DND-41 (cell line): ENCODE measurements at regions not wholly inside any gene's neighbourhood (a gene's known extent, or its start where the extent isn't known, plus 50 kb on each side); places are given as distances from the start of the nearest gene placed in this dataset.

Source experiments
- ATAC-seq: fragments of 200-7000 bp; cut with Tn5 transposase; 3 replicates; pipeline ENCODE4 v1.9.1; 2021; ENCODE audit warnings: low read depth; ENCODE audit not compliant: insufficient read depth
- DNase-seq: peaks from one replicate; pipeline ENCODE4 v3.0.0-alpha.2; 2020
- H2AFZ ChIP-seq: 2 replicates; pipeline ENCODE4 v1.6.0; 2012; ENCODE audit warnings: low read depth, low read length
- H3K27ac ChIP-seq: 2 replicates; pipeline ENCODE4 v1.5.1; 2012; ENCODE audit warnings: low read length, inconsistent platforms
- H3K27me3 ChIP-seq: fragments of 200-600 bp; sonication (generic); 2 replicates; pipeline ENCODE4 v1.6.0; 2012; ENCODE audit warnings: low read length, mild to moderate bottlenecking, inconsistent platforms; ENCODE audit not compliant: insufficient read depth, poor library complexity
- H3K36me3 ChIP-seq: 2 replicates; pipeline ENCODE4 v1.5.1; 2012; ENCODE audit warnings: low read length, inconsistent platforms; ENCODE audit not compliant: insufficient read depth
- H3K4me1 ChIP-seq: 2 replicates; pipeline ENCODE4 v1.5.1; 2012; ENCODE audit warnings: mild to moderate bottlenecking, low read length; ENCODE audit not compliant: insufficient read depth
- H3K4me2 ChIP-seq: 2 replicates; pipeline ENCODE4 v1.6.0; 2012; ENCODE audit warnings: mild to moderate bottlenecking, moderate library complexity, low read length, inconsistent platforms; ENCODE audit not compliant: insufficient read depth
- H3K4me3 ChIP-seq, 2 experiments: fragments of 200-600 bp in 1 of 2; shearing (Covaris generic) in 1 of 2; 2 replicates each; pipeline ENCODE4 v1.5.1; 2012 to 2016; ENCODE audit warnings: inconsistent platforms in 2 of 2, low read length in 2 of 2, mild to moderate bottlenecking in 2 of 2, low read depth in 1 of 2, moderate library complexity in 1 of 2
- H3K79me2 ChIP-seq: 2 replicates; pipeline ENCODE4 v1.6.0; 2012; ENCODE audit warnings: low read length, inconsistent platforms; ENCODE audit not compliant: insufficient read depth
- H3K9ac ChIP-seq: 2 replicates; pipeline ENCODE4 v1.6.0; 2012; ENCODE audit warnings: low read depth, mild to moderate bottlenecking, inconsistent platforms, low read length, moderate library complexity
- H3K9me3 ChIP-seq: 2 replicates; pipeline ENCODE4 v1.5.1; 2012; ENCODE audit warnings: low read length, moderate library complexity, mild to moderate bottlenecking, inconsistent platforms; ENCODE audit not compliant: insufficient read depth, severe bottlenecking
- H4K20me1 ChIP-seq: 2 replicates; pipeline ENCODE4 v1.6.0; 2012; ENCODE audit warnings: low read length; ENCODE audit not compliant: insufficient read depth
- EZH2 ChIP-seq: IDR thresholded peaks from 3 replicates; pipeline ENCODE4 v1.6.1; 2012; ENCODE audit warnings: borderline replicate concordance, low read depth, mild to moderate bottlenecking, moderate library complexity, low read length, inconsistent platforms; ENCODE audit not compliant: severe bottlenecking
- TF ChIP-seq, protein P1 (sequence below): IDR thresholded peaks from 2 replicates; pipeline ENCODE4 v1.5.1; 2012; ENCODE audit warnings: borderline replicate concordance, low read length, moderate library complexity, mild to moderate bottlenecking; ENCODE audit not compliant: poor library complexity, severe bottlenecking; ENCODE audit errors: extremely low read depth

DNA sequence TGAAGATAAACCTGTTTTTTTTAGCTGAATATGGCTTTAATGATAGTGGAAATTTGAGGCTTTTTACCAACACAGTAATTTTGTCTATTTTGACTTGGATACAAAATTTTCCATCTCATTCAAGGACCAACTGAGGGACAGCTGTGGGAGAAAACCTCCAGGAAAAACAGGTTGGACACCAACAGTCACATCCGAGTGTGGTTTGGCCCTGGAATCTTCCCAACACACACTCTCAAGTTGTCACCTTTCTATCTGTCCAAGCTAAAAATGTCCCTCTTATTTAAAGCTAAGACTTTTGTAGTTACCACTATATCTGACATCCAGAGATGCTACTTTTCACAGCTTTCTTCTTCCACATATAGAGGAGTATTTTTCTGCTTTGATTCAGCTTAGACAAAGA is 404.9 kb downstream of the PCDH7 start:
- Histone ChIP-seq H3K9ac (no peak overlapping the region), H3K27me3 (no peaks in the 10 kb centered on the region), H3K27ac (no peak overlapping the region), H4K20me1 (no peaks in the 10 kb centered on the region), H3K4me1 (no peaks in the 10 kb centered on the region), H2AFZ (no peak overlapping the region), H3K4me3 (no peak overlapping the region), H3K9me3 (no peaks in the 10 kb centered on the region), H3K36me3 (no peaks in the 10 kb centered on the region), H3K4me2 (no peak overlapping the region), H3K79me2 (no peaks in the 10 kb centered on the region)
- TF ChIP-seq EZH2, result no peak
- TF ChIP-seq, protein P1, sequence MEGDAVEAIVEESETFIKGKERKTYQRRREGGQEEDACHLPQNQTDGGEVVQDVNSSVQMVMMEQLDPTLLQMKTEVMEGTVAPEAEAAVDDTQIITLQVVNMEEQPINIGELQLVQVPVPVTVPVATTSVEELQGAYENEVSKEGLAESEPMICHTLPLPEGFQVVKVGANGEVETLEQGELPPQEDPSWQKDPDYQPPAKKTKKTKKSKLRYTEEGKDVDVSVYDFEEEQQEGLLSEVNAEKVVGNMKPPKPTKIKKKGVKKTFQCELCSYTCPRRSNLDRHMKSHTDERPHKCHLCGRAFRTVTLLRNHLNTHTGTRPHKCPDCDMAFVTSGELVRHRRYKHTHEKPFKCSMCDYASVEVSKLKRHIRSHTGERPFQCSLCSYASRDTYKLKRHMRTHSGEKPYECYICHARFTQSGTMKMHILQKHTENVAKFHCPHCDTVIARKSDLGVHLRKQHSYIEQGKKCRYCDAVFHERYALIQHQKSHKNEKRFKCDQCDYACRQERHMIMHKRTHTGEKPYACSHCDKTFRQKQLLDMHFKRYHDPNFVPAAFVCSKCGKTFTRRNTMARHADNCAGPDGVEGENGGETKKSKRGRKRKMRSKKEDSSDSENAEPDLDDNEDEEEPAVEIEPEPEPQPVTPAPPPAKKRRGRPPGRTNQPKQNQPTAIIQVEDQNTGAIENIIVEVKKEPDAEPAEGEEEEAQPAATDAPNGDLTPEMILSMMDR, result no peak
- ATAC-seq (no peak), DNase-seq (no peak)

DNA sequence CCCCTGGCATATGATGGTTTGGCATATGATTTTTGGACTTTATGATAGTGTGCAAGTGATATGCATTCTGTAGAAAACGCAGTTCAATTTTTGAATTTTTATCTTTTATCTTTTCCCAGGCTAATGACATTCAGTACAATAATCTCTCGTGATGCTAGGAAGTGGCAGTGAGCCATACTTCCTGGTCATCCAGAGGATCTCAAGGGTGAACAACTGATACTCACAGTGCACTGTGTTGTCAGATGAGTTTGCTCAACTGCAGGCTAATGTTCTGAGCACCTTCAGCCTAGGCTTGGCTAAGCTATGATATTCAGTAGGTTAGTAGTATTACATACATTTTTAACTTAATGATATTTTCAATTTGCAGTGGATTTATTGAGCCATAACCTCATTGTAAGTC is 405.3 kb downstream of the PCDH7 start:
- DNase-seq, result no peak
- Histone ChIP-seq H3K9ac (no peak overlapping the region), H3K36me3 (no peaks in the 10 kb centered on the region), H3K4me3 (no peak overlapping the region), H2AFZ (no peak overlapping the region), H3K9me3 (no peaks in the 10 kb centered on the region), H3K4me1 (no peaks in the 10 kb centered on the region), H4K20me1 (no peaks in the 10 kb centered on the region), H3K79me2 (no peaks in the 10 kb centered on the region), H3K4me2 (no peak overlapping the region), H3K27me3 (no peaks in the 10 kb centered on the region), H3K27ac (no peak overlapping the region)
- TF ChIP-seq EZH2, result no peak
- TF ChIP-seq, protein P1, result no peak
- ATAC-seq, result no peak

DNA sequence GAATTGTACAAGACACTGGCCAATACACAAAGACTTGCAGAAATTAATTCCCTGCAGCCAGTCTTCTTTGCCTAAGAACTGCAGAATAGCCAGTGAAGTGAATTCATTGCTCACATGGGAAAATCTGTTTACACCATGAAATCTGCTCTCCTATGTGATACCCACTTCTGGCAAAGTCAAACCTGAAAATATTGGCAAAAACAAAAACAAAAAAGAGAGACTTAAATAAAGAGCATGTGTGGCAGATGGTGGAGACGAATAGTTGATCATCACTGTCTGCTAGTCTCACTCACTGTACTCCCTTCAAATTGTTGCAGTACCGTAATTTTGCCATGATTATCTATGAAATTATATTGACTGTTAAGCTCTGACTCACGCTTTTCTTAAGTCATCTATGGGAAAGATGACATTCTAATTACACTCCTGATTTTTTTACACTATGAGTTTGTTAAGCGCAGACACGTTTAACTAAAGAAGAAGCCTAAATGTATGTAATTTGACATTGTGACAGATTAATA is 406.8 kb downstream of the PCDH7 start:
- DNase-seq, result no peak
- TF ChIP-seq, protein P1, result no peak
- no peak for TF ChIP-seq EZH2
- no peak overlapping the region for H3K4me3 ChIP-seq
- H3K9me3 ChIP-seq, result no peaks in the 10 kb centered on the region
- H3K4me2 ChIP-seq, result no peak overlapping the region
- H3K4me1 ChIP-seq, result no peaks in the 10 kb centered on the region
- no peaks in the 10 kb centered on the region for H3K27me3 ChIP-seq
- H3K36me3 ChIP-seq, result no peaks in the 10 kb centered on the region
- no peak overlapping the region for H3K27ac ChIP-seq
- no peak overlapping the region for H2AFZ ChIP-seq
- no peaks in the 10 kb centered on the region for H4K20me1 ChIP-seq
- no peaks in the 10 kb centered on the region for H3K79me2 ChIP-seq
- no peak overlapping the region for H3K9ac ChIP-seq
- no peak for ATAC-seq

DNA sequence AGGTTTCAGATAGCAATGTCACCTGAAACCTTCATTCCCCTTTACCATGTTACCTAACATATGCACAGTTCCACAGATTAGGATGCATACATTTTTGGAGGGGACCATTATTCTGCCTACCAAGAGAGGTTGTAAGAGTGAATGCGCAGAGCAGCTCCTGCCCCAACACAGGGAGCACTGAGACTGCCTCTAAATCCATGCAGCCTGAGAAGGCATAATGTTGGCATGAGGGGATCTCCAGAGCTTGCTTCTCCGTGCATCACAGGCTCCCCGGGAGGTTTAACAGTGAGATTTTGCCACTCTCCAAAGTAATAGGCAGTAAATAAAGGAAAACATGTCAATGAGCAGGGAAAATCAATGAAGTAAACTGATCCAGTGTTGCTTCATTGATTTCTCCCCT is 410.8 kb downstream of the PCDH7 start:
- Histone ChIP-seq H4K20me1 (no peaks in the 10 kb centered on the region), H3K27ac (no peak overlapping the region), H3K4me1 (no peaks in the 10 kb centered on the region), H3K79me2 (no peaks in the 10 kb centered on the region), H3K4me2 (no peak overlapping the region), H3K4me3 (no peak overlapping the region), H2AFZ (no peak overlapping the region), H3K27me3 (no peaks in the 10 kb centered on the region), H3K9me3 (no peaks in the 10 kb centered on the region), H3K9ac (no peak overlapping the region), H3K36me3 (no peaks in the 10 kb centered on the region)
- no peak for DNase-seq
- ATAC-seq, result no peak
- TF ChIP-seq, protein P1, result no peak
- TF ChIP-seq EZH2, result no peak
